DND-41 (cell line): ENCODE measurements at regions not wholly inside any gene's neighbourhood (a gene's known extent, or its start where the extent isn't known, plus 50 kb on each side); places are given as distances from the start of the nearest gene placed in this dataset.
"Not testable (repeated sequence)": the region's sequence is repeated elsewhere in the genome, so short reads cannot be mapped to it uniquely, and the experiment has no call there.

Source experiments
- CTCF ChIP-seq: IDR thresholded peaks from 2 replicates; pipeline ENCODE4 v1.5.1; 2012; ENCODE audit warnings: borderline replicate concordance, low read length, moderate library complexity, mild to moderate bottlenecking; ENCODE audit not compliant: poor library complexity, severe bottlenecking; ENCODE audit errors: extremely low read depth
- EZH2 ChIP-seq: IDR thresholded peaks from 3 replicates; pipeline ENCODE4 v1.6.1; 2012; ENCODE audit warnings: borderline replicate concordance, low read depth, mild to moderate bottlenecking, moderate library complexity, low read length, inconsistent platforms; ENCODE audit not compliant: severe bottlenecking

- not testable (repeated sequence) for TF ChIP-seq CTCF, EZH2
Observed at GRCh38 chr13:76279766-76280165, 606.4 kb downstream of the KCTD12 start.
